HepG2 (cell line): ENCODE measurements at regions not wholly inside any gene's neighbourhood (a gene's known extent, or its start where the extent isn't known, plus 50 kb on each side); places are given as distances from the start of the nearest gene placed in this dataset.

Experiments used
- CTCF ChIP-seq: sonication (generic); formaldehyde crosslinking; IDR thresholded peaks from 2 replicates; pipeline ENCODE4 v1.5.0; 2020; ENCODE audit warnings: mild to moderate bottlenecking, missing genetic modification reagents, moderate library complexity
- DNMT3B ChIP-seq: conservative IDR thresholded peaks from 2 replicates; pipeline ENCODE4 v1.6.1; 2016; ENCODE audit warnings: missing biosample characterization, control low read depth
- FOSL1 ChIP-seq: sonication (generic); formaldehyde crosslinking; IDR thresholded peaks from 2 replicates; pipeline ENCODE4 v1.9.0; 2021; ENCODE audit warnings: missing genetic modification reagents, borderline replicate concordance
- JUNB ChIP-seq: sonication (generic); formaldehyde crosslinking; IDR thresholded peaks from 2 replicates; pipeline ENCODE4 v1.8.0; 2022; ENCODE audit warnings: missing genetic modification reagents, mild to moderate bottlenecking, borderline replicate concordance
- YY1 ChIP-seq: IDR thresholded peaks from 2 replicates; pipeline ENCODE4 v1.6.1; 2011; ENCODE audit warnings: low read length, low read depth, moderate library complexity, mild to moderate bottlenecking; ENCODE audit not compliant: insufficient read depth, insufficient replicate concordance
- ZNF451 ChIP-seq: sonication (generic); formaldehyde crosslinking; IDR thresholded peaks from 2 replicates; pipeline ENCODE4 v1.5.0; 2020; ENCODE audit warnings: mild to moderate bottlenecking, missing genetic modification reagents

GRCh38 chr17:72561680-72562079 lies 440.9 kb downstream of the SOX9 start:
- no peak for TF ChIP-seq CTCF (CRISPR knock-in tag)
- no peak for TF ChIP-seq DNMT3B (CRISPR knock-in tag)
- no peak for TF ChIP-seq YY1
- no peak for TF ChIP-seq JUNB (CRISPR knock-in tag)
- no peak for TF ChIP-seq FOSL1 (CRISPR knock-in tag)
- TF ChIP-seq ZNF451 (CRISPR knock-in tag), result no peak
